NB4 (cell line): ENCODE measurements at regions not wholly inside any gene's neighbourhood (a gene's known extent, or its start where the extent isn't known, plus 50 kb on each side); places are given as distances from the start of the nearest gene placed in this dataset.

ENCODE experiments used
- DNase-seq: peaks from one replicate; pipeline ENCODE4 v3.0.0; 2010; ENCODE audit warnings: low read depth
- H3K4me3 ChIP-seq: one replicate; pipeline ENCODE4 v1.5.1; 2011; ENCODE audit warnings: mild to moderate bottlenecking, low read depth, low read length, moderate library complexity
- MYC ChIP-seq: IDR thresholded peaks from 2 replicates; pipeline ENCODE4 v1.6.1; 2011; ENCODE audit warnings: low read depth, low read length
- POLR2A ChIP-seq: IDR thresholded peaks from 2 replicates; pipeline ENCODE4 v1.6.1; 2011; ENCODE audit warnings: mild to moderate bottlenecking; ENCODE audit not compliant: insufficient read length; ENCODE audit errors: extremely low read depth
- TF ChIP-seq, protein P1 (sequence below): IDR thresholded peaks from 2 replicates; pipeline ENCODE4 v1.6.1; 2011; ENCODE audit warnings: low read depth, low read length
- TF ChIP-seq, protein P2 (sequence below): IDR thresholded peaks from one replicate; pipeline ENCODE4 v1.5.1; 2012; ENCODE audit warnings: low read depth, low read length

DNA sequence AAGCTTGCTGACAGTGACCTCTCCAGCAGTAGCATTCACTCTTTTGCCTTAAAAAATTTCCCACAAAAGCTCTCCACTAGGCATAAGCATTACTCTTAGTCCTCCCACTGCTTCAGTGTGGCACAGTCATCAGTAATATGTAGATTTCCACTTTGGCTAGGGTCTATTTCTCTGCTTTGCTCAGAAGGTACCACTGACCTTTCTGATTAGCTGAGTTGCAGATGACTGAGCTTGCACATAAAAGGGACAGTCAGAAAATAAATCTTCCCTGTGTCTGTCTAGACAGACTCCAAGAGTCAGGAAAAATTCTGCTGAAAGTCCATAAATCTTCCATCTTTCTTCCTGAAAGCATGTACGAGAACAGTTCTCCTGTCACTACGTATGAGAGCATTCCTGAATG is 56.6 kb upstream of the APP start:
- no peak overlapping the region for H3K4me3 ChIP-seq
- no peak for DNase-seq
- TF ChIP-seq, protein P1, sequence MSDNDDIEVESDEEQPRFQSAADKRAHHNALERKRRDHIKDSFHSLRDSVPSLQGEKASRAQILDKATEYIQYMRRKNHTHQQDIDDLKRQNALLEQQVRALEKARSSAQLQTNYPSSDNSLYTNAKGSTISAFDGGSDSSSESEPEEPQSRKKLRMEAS: no peak
- no peak for TF ChIP-seq POLR2A
- no peak for TF ChIP-seq MYC
- TF ChIP-seq, protein P2, sequence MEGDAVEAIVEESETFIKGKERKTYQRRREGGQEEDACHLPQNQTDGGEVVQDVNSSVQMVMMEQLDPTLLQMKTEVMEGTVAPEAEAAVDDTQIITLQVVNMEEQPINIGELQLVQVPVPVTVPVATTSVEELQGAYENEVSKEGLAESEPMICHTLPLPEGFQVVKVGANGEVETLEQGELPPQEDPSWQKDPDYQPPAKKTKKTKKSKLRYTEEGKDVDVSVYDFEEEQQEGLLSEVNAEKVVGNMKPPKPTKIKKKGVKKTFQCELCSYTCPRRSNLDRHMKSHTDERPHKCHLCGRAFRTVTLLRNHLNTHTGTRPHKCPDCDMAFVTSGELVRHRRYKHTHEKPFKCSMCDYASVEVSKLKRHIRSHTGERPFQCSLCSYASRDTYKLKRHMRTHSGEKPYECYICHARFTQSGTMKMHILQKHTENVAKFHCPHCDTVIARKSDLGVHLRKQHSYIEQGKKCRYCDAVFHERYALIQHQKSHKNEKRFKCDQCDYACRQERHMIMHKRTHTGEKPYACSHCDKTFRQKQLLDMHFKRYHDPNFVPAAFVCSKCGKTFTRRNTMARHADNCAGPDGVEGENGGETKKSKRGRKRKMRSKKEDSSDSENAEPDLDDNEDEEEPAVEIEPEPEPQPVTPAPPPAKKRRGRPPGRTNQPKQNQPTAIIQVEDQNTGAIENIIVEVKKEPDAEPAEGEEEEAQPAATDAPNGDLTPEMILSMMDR: no peak

DNA sequence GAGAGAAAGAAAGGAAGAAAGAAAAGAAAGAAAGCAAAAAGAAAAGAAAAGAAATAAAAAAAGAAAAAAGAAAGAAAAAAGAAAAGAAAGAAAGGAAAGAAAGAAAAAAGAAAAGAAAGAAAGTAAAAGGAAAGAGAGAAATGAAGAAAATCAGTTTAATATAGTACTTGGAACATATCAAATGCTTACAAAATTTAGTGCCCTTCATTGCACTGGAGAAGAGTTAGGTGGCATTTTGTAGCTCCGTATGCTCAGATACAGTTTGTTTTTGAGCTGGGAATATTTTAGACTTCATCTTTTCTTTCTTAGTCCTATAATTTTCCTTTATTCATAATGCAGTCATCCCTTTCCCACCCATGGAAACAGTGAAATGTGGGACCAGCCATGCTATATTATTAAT is 56.2 kb upstream of the APP start:
- DNase-seq: no peak
- TF ChIP-seq, protein P2: no peak
- TF ChIP-seq, protein P1: no peak
- TF ChIP-seq MYC (no peak), POLR2A (no peak)
- H3K4me3 ChIP-seq: no peak overlapping the region

DNA sequence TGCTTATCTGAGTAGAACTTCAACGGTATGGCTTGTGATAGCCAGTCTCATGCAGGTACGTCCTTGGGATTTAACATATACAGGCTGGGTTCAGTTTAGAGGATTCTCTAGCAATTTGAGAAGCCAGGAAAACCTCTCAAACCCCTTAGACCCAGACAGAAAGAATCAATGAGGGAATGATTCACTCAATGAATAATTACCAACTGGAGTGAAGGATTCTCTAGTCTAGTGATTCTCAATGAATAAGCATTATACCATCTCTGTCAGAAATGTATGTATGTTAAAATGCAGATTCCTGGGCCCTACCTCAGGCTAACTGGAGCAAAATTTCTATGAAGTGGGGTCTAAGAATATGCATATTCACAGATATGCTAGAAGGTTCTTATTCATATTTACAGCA is 54.5 kb upstream of the APP start:
- no peak overlapping the region for H3K4me3 ChIP-seq
- DNase-seq: no peak
- TF ChIP-seq, protein P2: no peak
- TF ChIP-seq POLR2A (no peak), MYC (no peak)

DNA sequence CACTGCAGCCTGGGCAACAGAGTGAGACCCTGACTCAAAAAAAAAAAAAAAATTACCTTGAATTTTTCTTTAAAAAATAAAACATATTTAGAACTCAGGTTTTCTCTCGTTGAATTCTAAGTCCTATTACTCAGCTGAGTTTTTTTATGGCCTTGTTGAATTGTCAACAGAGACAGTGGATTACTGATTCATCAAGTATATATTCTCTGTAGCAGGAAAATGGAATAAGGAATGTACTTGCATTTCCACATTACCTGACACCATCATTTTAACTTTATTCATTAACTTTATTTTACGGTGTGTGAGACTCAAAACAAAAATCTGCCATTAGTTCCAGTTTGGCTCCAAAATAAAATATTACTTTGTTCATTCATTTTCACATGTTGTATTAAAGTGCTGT is 53.8 kb upstream of the APP start:
- no peak for DNase-seq
- H3K4me3 ChIP-seq: no peak overlapping the region
- TF ChIP-seq, protein P1: no peak
- TF ChIP-seq, protein P2: no peak
- TF ChIP-seq MYC (no peak), POLR2A (no peak)
